HepG2 (cell line): ENCODE measurements at regions not wholly inside any gene's neighbourhood (a gene's known extent, or its start where the extent isn't known, plus 50 kb on each side); places are given as distances from the start of the nearest gene placed in this dataset.
"Not testable (repeated sequence)": the region's sequence is repeated elsewhere in the genome, so short reads cannot be mapped to it uniquely, and the experiment has no call there.

ENCODE experiments used
- ATAC-seq: fragments of 200-7000 bp; cut with Tn5 transposase; 3 replicates; pipeline ENCODE4 v1.9.1; 2020; ENCODE audit warnings: mild to moderate bottlenecking, moderate library complexity
- BruUV-seq: library from RNA; stranded (reverse); fragments of 400-500 nt; replicated peaks from 2 replicates; lab custom pipeline; 2021; lab: Mats Ljungman, UMichigan
- CTCF ChIA-PET: fragments of 300-600 bp; formaldehyde crosslinking; extraction: SDS; loops from one replicate; lab custom pipeline; 2021; ENCODE audit warnings: low total read pairs, inconsistent platforms, low intra/inter-chr PET ratio; lab: Yijun Ruan, JAX
- POLR2A ChIA-PET: fragments of 350-600 bp; sonication (Branson Sonifier 250); formaldehyde crosslinking; loops from one replicate; lab custom pipeline; 2020; ENCODE audit warnings: antibody characterized with exemption, inconsistent platforms; lab: Yijun Ruan, JAX
- DNase-seq: peaks from one replicate; pipeline ENCODE4 v3.0.0-alpha.2; 2015; ENCODE audit warnings: low spot score
- FAIRE-seq: peaks from 3 replicates; lab custom pipeline; 2011; peaks lifted over from hg19 to GRCh38; lab: Jason Lieb, UNC
- H2AFZ ChIP-seq: one replicate; pipeline ENCODE4 v1.6.1; 2011; ENCODE audit warnings: low read length, inconsistent platforms
- H3K27ac ChIP-seq: fragments of 300-600 bp; 3 replicates; pipeline ENCODE4 v1.8.0; 2011; ENCODE audit warnings: mixed run types, mild to moderate bottlenecking, mixed read lengths, low read length, inconsistent platforms; ENCODE audit not compliant: insufficient read depth; ENCODE audit errors: extremely low read length
- H3K27me3 ChIP-seq, 2 experiments: fragments of 200-600 bp in 1 of 2; 2 replicates in 1 of 2; 3 replicates in 1 of 2; pipeline versions ENCODE4 v1.6.0 to v1.8.0; 2011; ENCODE audit warnings: low read length in 2 of 2, mild to moderate bottlenecking in 2 of 2, moderate library complexity in 2 of 2, inconsistent platforms in 1 of 2; ENCODE audit not compliant: insufficient read depth in 2 of 2, control insufficient read depth in 1 of 2
- H3K36me3 ChIP-seq, 2 experiments: fragments of 200-600 bp in 1 of 2; replicated peaks in 1 of 2; 2 replicates in 1 of 2; 3 replicates in 1 of 2; pipeline versions ENCODE4 v1.5.1 to v1.8.0; 2011; ENCODE audit warnings: low read length in 2 of 2, inconsistent platforms in 1 of 2; ENCODE audit not compliant: insufficient read depth in 2 of 2, control insufficient read depth in 1 of 2
- H3K4me1 ChIP-seq: 2 replicates; pipeline ENCODE4 v1.5.1; 2012; ENCODE audit warnings: low read length, inconsistent platforms; ENCODE audit not compliant: insufficient read depth
- H3K4me2 ChIP-seq: 2 replicates; pipeline ENCODE4 v1.6.0; 2011; ENCODE audit warnings: low read depth, low read length, inconsistent platforms
- H3K4me3 ChIP-seq, 3 experiments: fragments of 200-600 bp in 1 of 3; sonication (generic), shearing (Covaris generic) in 1 of 3; replicated peaks in 1 of 3; 2 replicates each; pipeline ENCODE4 v1.5.1; 2011 to 2016; ENCODE audit warnings: low read length in 3 of 3, inconsistent platforms in 2 of 3, low read depth in 2 of 3, mild to moderate bottlenecking in 2 of 3, control low read depth in 1 of 3, mixed read lengths in 1 of 3; ENCODE audit not compliant: insufficient read depth in 1 of 3
- H3K79me2 ChIP-seq: one replicate; pipeline ENCODE4 v1.6.1; 2011; ENCODE audit warnings: low read length, inconsistent platforms; ENCODE audit not compliant: insufficient read depth
- H3K9ac ChIP-seq: 2 replicates; pipeline ENCODE4 v1.6.0; 2011; ENCODE audit warnings: mild to moderate bottlenecking, low read depth, low read length, inconsistent platforms; ENCODE audit not compliant: insufficient read depth
- H3K9me3 ChIP-seq: 2 replicates; pipeline ENCODE4 v1.5.1; 2012; ENCODE audit warnings: mild to moderate bottlenecking, low read length
- H4K20me1 ChIP-seq: 2 replicates; pipeline ENCODE4 v1.6.0; 2011; ENCODE audit warnings: inconsistent platforms, mild to moderate bottlenecking, low read length, moderate library complexity; ENCODE audit not compliant: insufficient read depth
- WGBS: methylation state at CpG from one replicate; pipeline ENCODE4 v1.1.6; 2017; ENCODE audit warnings: low lambda C conversion rate; 5-methylcytosine and 5-hydroxymethylcytosine counted together
- in situ Hi-C: cut with HindIII; loops from 2 replicates; pipeline ENCODE4 v1.10.0; 2017; ENCODE audit warnings: low pct_unique_long_range_greater_than_20kb; ENCODE audit not compliant: extremely low pct_ligation_motif_present
- intact Hi-C: fragments of 100-400 bp; cut with micrococcal nuclease; formaldehyde crosslinking; loops from one replicate; pipeline ENCODE4 v1.10.0; 2022; ENCODE audit not compliant: unreplicated experiment

- H3K79me2 ChIP-seq, H3K36me3 ChIP-seq, H4K20me1 ChIP-seq, BruUV-seq, H3K27ac ChIP-seq, intact Hi-C loops, CTCF ChIA-PET, POLR2A ChIA-PET, H2AFZ ChIP-seq, ATAC-seq, FAIRE-seq, H3K4me2 ChIP-seq, H3K4me1 ChIP-seq, in situ Hi-C loops, H3K9me3 ChIP-seq, H3K4me3 ChIP-seq, DNase-seq, H3K27me3 ChIP-seq, H3K9ac ChIP-seq: not testable (repeated sequence)
- WGBS: 19% methylated on average over 5 of the region's 7 CpGs
These were observed 152.3 kb downstream of the SPDYE17 start for GRCh38 chr7:76879733-76880288.

GRCh38 chr7:76875760-76876159 lies 156.4 kb downstream of the SPDYE17 start:
- CTCF ChIA-PET: not testable (repeated sequence)

GRCh38 chr7:76870504-76870808 lies 161.7 kb downstream of the SPDYE17 start:
- DNase-seq, H3K27ac ChIP-seq, ATAC-seq, H3K36me3 ChIP-seq, H3K9me3 ChIP-seq, H2AFZ ChIP-seq, H3K9ac ChIP-seq, CTCF ChIA-PET, H3K27me3 ChIP-seq, H3K79me2 ChIP-seq, FAIRE-seq, in situ Hi-C loops, H4K20me1 ChIP-seq, H3K4me3 ChIP-seq, POLR2A ChIA-PET, BruUV-seq, H3K4me2 ChIP-seq, H3K4me1 ChIP-seq, intact Hi-C loops: not testable (repeated sequence)
- 0% methylated on average over 1 of the region's 1 CpG for WGBS

More at GRCh38 chr7:76875760-76876159, 156.4 kb downstream of the SPDYE17 start:
- in situ Hi-C loops, H3K27me3 ChIP-seq, H3K4me1 ChIP-seq, POLR2A ChIA-PET, H4K20me1 ChIP-seq, ATAC-seq, H3K79me2 ChIP-seq, FAIRE-seq, intact Hi-C loops, H3K9me3 ChIP-seq, H3K4me2 ChIP-seq, H3K4me3 ChIP-seq, DNase-seq, H3K27ac ChIP-seq, H2AFZ ChIP-seq, H3K36me3 ChIP-seq, BruUV-seq, H3K9ac ChIP-seq: not testable (repeated sequence)

DNA sequence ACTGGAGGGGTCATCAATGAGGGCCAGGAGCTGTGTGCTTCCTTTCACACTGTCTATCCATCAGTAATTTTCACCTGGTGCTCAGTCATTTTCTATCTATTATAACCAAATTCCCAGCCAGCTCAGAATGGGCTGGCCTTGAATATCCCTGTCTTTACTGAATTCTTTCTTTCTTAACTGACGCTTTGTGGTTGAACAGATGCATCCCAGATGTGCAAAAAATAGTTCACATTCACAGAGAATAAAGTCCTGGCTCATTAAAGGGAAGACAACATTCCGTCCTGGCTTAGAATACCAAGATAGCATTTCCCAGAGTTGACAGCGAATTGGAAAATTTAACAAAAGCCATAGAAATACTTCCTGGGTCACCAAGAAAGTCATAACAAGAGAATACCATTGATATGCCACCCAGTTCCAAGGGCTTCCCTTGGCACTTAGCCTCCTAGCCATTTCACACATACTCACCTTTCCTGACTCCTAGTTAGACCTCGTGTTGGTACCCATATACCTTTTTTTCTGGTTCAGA lies 164.7 kb downstream of the SPDYE17 start:
- ATAC-seq, CTCF ChIA-PET, H4K20me1 ChIP-seq, H3K4me3 ChIP-seq, intact Hi-C loops, H3K4me2 ChIP-seq, BruUV-seq, H3K36me3 ChIP-seq, FAIRE-seq, H3K9ac ChIP-seq, POLR2A ChIA-PET, H3K27ac ChIP-seq, DNase-seq, in situ Hi-C loops, H2AFZ ChIP-seq, H3K27me3 ChIP-seq, H3K79me2 ChIP-seq, H3K9me3 ChIP-seq, H3K4me1 ChIP-seq: not testable (repeated sequence)
- 20% methylated on average over 3 of the region's 4 CpGs for WGBS
